Smooth muscle cell (in vitro differentiated cells): ENCODE measurements at regions not wholly inside any gene's neighbourhood (a gene's known extent, or its start where the extent isn't known, plus 50 kb on each side); places are given as distances from the start of the nearest gene placed in this dataset.

Source experiments
- DNase-seq: peaks from one replicate; lab custom pipeline; 2025; ENCODE audit not compliant: unreplicated experiment; lab: John Stamatoyannopoulos, UW
- H2AFZ ChIP-seq: fragments of 200-600 bp; sonication (generic); 2 replicates; pipeline ENCODE4 v1.6.0; 2016; ENCODE audit warnings: antibody characterized with exemption, low read depth, mild to moderate bottlenecking
- H3F3A ChIP-seq: fragments of 200-600 bp; sonication (generic); 2 replicates; pipeline ENCODE4 v1.6.0; 2017; ENCODE audit warnings: antibody characterized with exemption, low read depth
- H3K27ac ChIP-seq: fragments of 200-600 bp; sonication (generic); 2 replicates; pipeline ENCODE4 v1.5.1; 2016; ENCODE audit warnings: low read depth, mild to moderate bottlenecking
- H3K27me3 ChIP-seq: fragments of 200-600 bp; sonication (generic); 2 replicates; pipeline ENCODE4 v1.6.1; 2016; ENCODE audit warnings: low read depth, mild to moderate bottlenecking
- H3K36me3 ChIP-seq: fragments of 200-600 bp; sonication (generic); 2 replicates; pipeline ENCODE4 v1.5.1; 2016; ENCODE audit warnings: low read depth
- H3K4me1 ChIP-seq: fragments of 200-600 bp; sonication (generic); 2 replicates; pipeline ENCODE4 v1.5.1; 2016; ENCODE audit warnings: low read depth
- H3K4me2 ChIP-seq: fragments of 200-600 bp; sonication (generic); 2 replicates; pipeline ENCODE4 v1.6.0; 2016; ENCODE audit warnings: mild to moderate bottlenecking
- H3K4me3 ChIP-seq: fragments of 200-600 bp; sonication (generic); 2 replicates; pipeline ENCODE4 v1.5.1; 2016; ENCODE audit warnings: mild to moderate bottlenecking
- H3K79me2 ChIP-seq: fragments of 200-600 bp; sonication (generic); 2 replicates; pipeline ENCODE4 v1.6.0; 2016; ENCODE audit warnings: low read depth, mild to moderate bottlenecking
- H3K9ac ChIP-seq: fragments of 200-600 bp; sonication (generic); 2 replicates; pipeline ENCODE4 v1.6.0; 2016; ENCODE audit warnings: low read depth
- H3K9me3 ChIP-seq: fragments of 200-600 bp; sonication (generic); replicated peaks from 2 replicates; pipeline ENCODE4 v1.5.1; 2016; ENCODE audit warnings: low read depth
- H4K20me1 ChIP-seq: fragments of 200-600 bp; sonication (generic); 2 replicates; pipeline ENCODE4 v1.6.0; 2016; ENCODE audit warnings: low read depth
- CTCF ChIP-seq: fragments of 200-600 bp; sonication (generic); IDR thresholded peaks from 2 replicates; pipeline ENCODE4 v1.5.1; 2017; ENCODE audit warnings: borderline replicate concordance, mild to moderate bottlenecking, antibody characterized with exemption; ENCODE audit not compliant: insufficient read depth, poor library complexity, severe bottlenecking
- WGBS: methylation state at CpG from one replicate; pipeline ENCODE4 v1.1.7; 2016; ENCODE audit warnings: low lambda C conversion rate; 5-methylcytosine and 5-hydroxymethylcytosine counted together

- no peaks in the 10 kb centered on the region for H4K20me1 ChIP-seq
- no peaks in the 10 kb centered on the region for H3F3A ChIP-seq
- H2AFZ ChIP-seq: no peak overlapping the region
- no peak overlapping the region for H3K27ac ChIP-seq
- H3K36me3 ChIP-seq: no peaks in the 10 kb centered on the region
- H3K4me3 ChIP-seq: no peak overlapping the region
- H3K27me3 ChIP-seq: no peaks in the 10 kb centered on the region
- no peak for DNase-seq
- H3K4me2 ChIP-seq: no peak overlapping the region
- WGBS: 84% methylated on average over 3 of the region's 3 CpGs
- no peaks in the 10 kb centered on the region for H3K79me2 ChIP-seq
- no peak overlapping the region for H3K9ac ChIP-seq
- no peaks in the 10 kb centered on the region for H3K4me1 ChIP-seq
- H3K9me3 ChIP-seq: no peaks in the 10 kb centered on the region
- no peak for TF ChIP-seq CTCF
Observed at GRCh38 chr16:6047325-6047724, 949.7 kb upstream of the EEF2KMT start.

GRCh38 chr16:6038941-6039645 is 941.5 kb upstream of the EEF2KMT start:
- Histone ChIP-seq H3K27me3 (no peaks in the 10 kb centered on the region), H3K4me3 (no peak overlapping the region), H3K9ac (no peak overlapping the region), H3K4me2 (no peak overlapping the region), H2AFZ (no peak overlapping the region), H3F3A (no peaks in the 10 kb centered on the region), H3K36me3 (no peaks in the 10 kb centered on the region), H3K79me2 (no peaks in the 10 kb centered on the region), H3K9me3 (no peaks in the 10 kb centered on the region), H4K20me1 (no peaks in the 10 kb centered on the region), H3K27ac (no peak overlapping the region), H3K4me1 (no peaks in the 10 kb centered on the region)
- 92% methylated on average over 5 of the region's 5 CpGs for WGBS
- no peak for TF ChIP-seq CTCF
- DNase-seq: no peak

- Histone ChIP-seq H3K4me1 (peaks cover 12% of the 10 kb centered on the region), H4K20me1 (no peaks in the 10 kb centered on the region), H3K4me3 (no peak overlapping the region), H3K36me3 (no peaks in the 10 kb centered on the region), H3K27me3 (no peaks in the 10 kb centered on the region), H3K27ac (no peak overlapping the region), H2AFZ (no peak overlapping the region), H3K9ac (no peak overlapping the region), H3K9me3 (no peaks in the 10 kb centered on the region), H3F3A (no peaks in the 10 kb centered on the region), H3K79me2 (no peaks in the 10 kb centered on the region), H3K4me2 (no peak overlapping the region)
- 68% methylated on average over 6 of the region's 6 CpGs for WGBS
- no peak for DNase-seq
- TF ChIP-seq CTCF: no peak
Observed at GRCh38 chr16:6035161-6035560, 937.6 kb upstream of the EEF2KMT start.

GRCh38 chr16:6034511-6034910 is 936.9 kb upstream of the EEF2KMT start:
- WGBS: 87% methylated on average over 4 of the region's 4 CpGs

More at GRCh38 chr16:6034511-6034910, 936.9 kb upstream of the EEF2KMT start:
- peaks cover 12% of the 10 kb centered on the region for H3K4me1 ChIP-seq
- no peaks in the 10 kb centered on the region for H3K36me3 ChIP-seq
- no peaks in the 10 kb centered on the region for H3K27me3 ChIP-seq
- no peak overlapping the region for H3K4me2 ChIP-seq
- no peak overlapping the region for H2AFZ ChIP-seq
- no peaks in the 10 kb centered on the region for H3K79me2 ChIP-seq
- no peak overlapping the region for H3K4me3 ChIP-seq
- no peak overlapping the region for H3K9ac ChIP-seq
- H3K9me3 ChIP-seq: no peaks in the 10 kb centered on the region
- H3F3A ChIP-seq: no peaks in the 10 kb centered on the region
- H3K27ac ChIP-seq: no peak overlapping the region
- no peaks in the 10 kb centered on the region for H4K20me1 ChIP-seq
- no peak for DNase-seq
- no peak for TF ChIP-seq CTCF
